Suprapubic skin (tissue), 4 donors: ENCODE measurements at regions not wholly inside any gene's neighbourhood (a gene's known extent, or its start where the extent isn't known, plus 50 kb on each side); places are given as distances from the start of the nearest gene placed in this dataset.

ENCODE experiments used
- EP300 ChIP-seq: sonication (generic); formaldehyde crosslinking; IDR thresholded peaks from one replicate; pipeline ENCODE4 v1.6.1; 2017; ENCODE audit warnings: antibody characterized with exemption
- POLR2A ChIP-seq, 2 donors: fragments of 450-650 bp; IDR thresholded peaks; one replicate each; pipeline ENCODE4 v1.6.1; 2017; ENCODE audit warnings: antibody characterized with exemption in 2 of 2, mild to moderate bottlenecking in 2 of 2, moderate library complexity in 2 of 2
- POLR2AphosphoS5 ChIP-seq, 3 donors: sonication (generic); formaldehyde crosslinking; IDR thresholded peaks; one replicate each; pipeline ENCODE4 v1.6.1; 2017; ENCODE audit warnings: antibody characterized with exemption in 3 of 3
- TF ChIP-seq, protein P1 (sequence below), 2 donors: fragments of 200-600 bp in 1 of 2; fragments of 450-650 bp in 1 of 2; sonication (generic) in 1 of 2; IDR thresholded peaks; one replicate each; pipeline ENCODE4 v1.5.1; 2016 to 2019; ENCODE audit warnings: antibody characterized with exemption in 2 of 2, mild to moderate bottlenecking in 1 of 2, moderate library complexity in 1 of 2

- TF ChIP-seq, protein P1, sequence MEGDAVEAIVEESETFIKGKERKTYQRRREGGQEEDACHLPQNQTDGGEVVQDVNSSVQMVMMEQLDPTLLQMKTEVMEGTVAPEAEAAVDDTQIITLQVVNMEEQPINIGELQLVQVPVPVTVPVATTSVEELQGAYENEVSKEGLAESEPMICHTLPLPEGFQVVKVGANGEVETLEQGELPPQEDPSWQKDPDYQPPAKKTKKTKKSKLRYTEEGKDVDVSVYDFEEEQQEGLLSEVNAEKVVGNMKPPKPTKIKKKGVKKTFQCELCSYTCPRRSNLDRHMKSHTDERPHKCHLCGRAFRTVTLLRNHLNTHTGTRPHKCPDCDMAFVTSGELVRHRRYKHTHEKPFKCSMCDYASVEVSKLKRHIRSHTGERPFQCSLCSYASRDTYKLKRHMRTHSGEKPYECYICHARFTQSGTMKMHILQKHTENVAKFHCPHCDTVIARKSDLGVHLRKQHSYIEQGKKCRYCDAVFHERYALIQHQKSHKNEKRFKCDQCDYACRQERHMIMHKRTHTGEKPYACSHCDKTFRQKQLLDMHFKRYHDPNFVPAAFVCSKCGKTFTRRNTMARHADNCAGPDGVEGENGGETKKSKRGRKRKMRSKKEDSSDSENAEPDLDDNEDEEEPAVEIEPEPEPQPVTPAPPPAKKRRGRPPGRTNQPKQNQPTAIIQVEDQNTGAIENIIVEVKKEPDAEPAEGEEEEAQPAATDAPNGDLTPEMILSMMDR (IDR thresholded peaks at IDR 0.05): no peak
- TF ChIP-seq POLR2A (IDR thresholded peaks at IDR 0.05): no peak
- TF ChIP-seq EP300: no peak
- TF ChIP-seq POLR2AphosphoS5 (IDR thresholded peaks at IDR 0.05): no peak
Measured at GRCh38 chr22:34015642-34016041, 95.4 kb upstream of the LARGE1 start.
